Fibroblast of lung (primary cell): ENCODE measurements at regions not wholly inside any gene's neighbourhood (a gene's known extent, or its start where the extent isn't known, plus 50 kb on each side); places are given as distances from the start of the nearest gene placed in this dataset.

Experiments
- DNase-seq, 2 donors: peaks; one replicate each; pipeline versions ENCODE4 v3.0.0 to v3.0.0-alpha.2; 2010; ENCODE audit warnings: low read depth in 2 of 2
- H2AFZ ChIP-seq: 2 replicates; pipeline ENCODE4 v1.5.1; 2012; ENCODE audit warnings: low read length, control low read depth, inconsistent platforms
- H3K27ac ChIP-seq: 2 replicates; pipeline ENCODE4 v1.5.1; 2011; ENCODE audit warnings: low read length, control low read depth; ENCODE audit not compliant: insufficient read depth
- H3K27me3 ChIP-seq: 2 replicates; pipeline ENCODE4 v1.5.1; 2011; ENCODE audit warnings: mild to moderate bottlenecking, low read length; ENCODE audit not compliant: control insufficient read depth, insufficient read depth
- H3K36me3 ChIP-seq: 2 replicates; pipeline ENCODE4 v1.5.1; 2011; ENCODE audit warnings: low read length; ENCODE audit not compliant: control insufficient read depth, insufficient read depth
- H3K4me1 ChIP-seq: 2 replicates; pipeline ENCODE4 v1.5.1; 2011; ENCODE audit warnings: low read length; ENCODE audit not compliant: control insufficient read depth, insufficient read depth; ENCODE audit errors: extremely low read depth
- H3K4me2 ChIP-seq: 2 replicates; pipeline ENCODE4 v1.5.1; 2011; ENCODE audit warnings: low read length, control low read depth; ENCODE audit not compliant: insufficient read depth; ENCODE audit errors: extremely low read depth
- H3K4me3 ChIP-seq, 4 experiments: fragments of 200-600 bp in 1 of 4; sonication (generic) in 1 of 4; replicated peaks in 1 of 4; 2 replicates each; pipeline ENCODE4 v1.5.1; 2011 to 2016; ENCODE audit warnings: low read length in 4 of 4, low read depth in 3 of 4, mild to moderate bottlenecking in 3 of 4, control low read depth in 2 of 4, inconsistent platforms in 1 of 4, mixed read lengths in 1 of 4; ENCODE audit not compliant: insufficient read depth in 1 of 4; ENCODE audit errors: control extremely low read depth in 1 of 4
- H3K79me2 ChIP-seq: 2 replicates; pipeline ENCODE4 v1.5.1; 2012; ENCODE audit warnings: mild to moderate bottlenecking, low read length, inconsistent platforms; ENCODE audit not compliant: control insufficient read depth, insufficient read depth
- H3K9ac ChIP-seq: 2 replicates; pipeline ENCODE4 v1.5.1; 2011; ENCODE audit warnings: mild to moderate bottlenecking, low read length, control low read depth; ENCODE audit not compliant: insufficient read depth
- H3K9me3 ChIP-seq: 2 replicates; pipeline ENCODE4 v1.5.1; 2012; ENCODE audit warnings: low read depth, low read length; ENCODE audit not compliant: control insufficient read depth, insufficient read depth
- H4K20me1 ChIP-seq: 2 replicates; pipeline ENCODE4 v1.5.1; 2011; ENCODE audit warnings: low read length; ENCODE audit not compliant: control insufficient read depth, insufficient read depth; ENCODE audit errors: extremely low read depth
- CTCF ChIP-seq, 2 donors: IDR thresholded peaks in 1 of 2; conservative IDR thresholded peaks in 1 of 2; 1 replicate in 1 of 2; 2 replicates in 1 of 2; pipeline ENCODE4 v1.5.1; 2011 to 2012; ENCODE audit warnings: low read length in 2 of 2, control low read depth in 1 of 2, inconsistent platforms in 1 of 2, low read depth in 1 of 2, mild to moderate bottlenecking in 1 of 2
- EZH2 ChIP-seq: IDR thresholded peaks from 2 replicates; pipeline ENCODE4 v1.5.1; 2012; ENCODE audit warnings: low read length, control low read depth, mild to moderate bottlenecking; ENCODE audit errors: missing control alignments

- Histone ChIP-seq H3K9ac (no peak overlapping the region), H4K20me1 (no peaks in the 10 kb centered on the region), H2AFZ (no peak overlapping the region), H3K27me3 (no peaks in the 10 kb centered on the region), H3K36me3 (no peaks in the 10 kb centered on the region), H3K4me3 (no peak overlapping the region), H3K4me2 (no peak overlapping the region), H3K9me3 (no peaks in the 10 kb centered on the region), H3K79me2 (no peaks in the 10 kb centered on the region), H3K4me1 (no peaks in the 10 kb centered on the region), H3K27ac (no peak overlapping the region)
- no peak for DNase-seq
- TF ChIP-seq CTCF (conservative IDR thresholded peaks at IDR 0.05 in 1 of 2, IDR thresholded peaks at IDR 0.05 in 1 of 2; ENCODE audit: low read depth in 1 of 2, low read length in 2 of 2): no peak
- no peak for TF ChIP-seq EZH2
These were observed 77.4 kb upstream of the IQSEC1 start for GRCh38 chr3:13150624-13151023.

GRCh38 chr3:13149330-13150108, 76.3 kb upstream of the IQSEC1 start:
- TF ChIP-seq CTCF (conservative IDR thresholded peaks at IDR 0.05 in 1 of 2, IDR thresholded peaks at IDR 0.05 in 1 of 2; ENCODE audit: low read depth in 1 of 2, low read length in 2 of 2) (no peak), EZH2 (no peak)
- H3K79me2 ChIP-seq: no peaks in the 10 kb centered on the region
- H3K4me2 ChIP-seq: no peak overlapping the region

GRCh38 chr3:13148561-13149329, 75.5 kb upstream of the IQSEC1 start:
- no peaks in the 10 kb centered on the region for H3K36me3 ChIP-seq
- H4K20me1 ChIP-seq: no peaks in the 10 kb centered on the region
- no peaks in the 10 kb centered on the region for H3K27me3 ChIP-seq
- no peaks in the 10 kb centered on the region for H3K9me3 ChIP-seq
- DNase-seq: no peak
- H3K9ac ChIP-seq: no peak overlapping the region
- TF ChIP-seq CTCF (conservative IDR thresholded peaks at IDR 0.05 in 1 of 2, IDR thresholded peaks at IDR 0.05 in 1 of 2; ENCODE audit: low read depth in 1 of 2, low read length in 2 of 2) (no peak), EZH2 (no peak)
- H3K79me2 ChIP-seq: no peaks in the 10 kb centered on the region
- no peak overlapping the region for H3K4me2 ChIP-seq
- H3K4me1 ChIP-seq: no peaks in the 10 kb centered on the region
- H2AFZ ChIP-seq: no peak overlapping the region
- H3K4me3 ChIP-seq: no peak overlapping the region
- no peak overlapping the region for H3K27ac ChIP-seq

More at GRCh38 chr3:13149330-13150108, 76.3 kb upstream of the IQSEC1 start:
- Histone ChIP-seq H2AFZ (no peak overlapping the region), H3K9me3 (no peaks in the 10 kb centered on the region), H3K9ac (no peak overlapping the region), H3K27ac (no peak overlapping the region), H3K4me3 (no peak overlapping the region), H3K4me1 (no peaks in the 10 kb centered on the region), H4K20me1 (no peaks in the 10 kb centered on the region), H3K36me3 (no peaks in the 10 kb centered on the region), H3K27me3 (no peaks in the 10 kb centered on the region)
- DNase-seq: no peak
